ENCODE measurements at regions not wholly inside any gene's neighbourhood (a gene's known extent, or its start where the extent isn't known, plus 50 kb on each side); places are given as distances from the start of the nearest gene placed in this dataset.
"Not testable (repeated sequence)": the region's sequence is repeated elsewhere in the genome, so short reads cannot be mapped to it uniquely, and the experiment has no call there.

DNA sequence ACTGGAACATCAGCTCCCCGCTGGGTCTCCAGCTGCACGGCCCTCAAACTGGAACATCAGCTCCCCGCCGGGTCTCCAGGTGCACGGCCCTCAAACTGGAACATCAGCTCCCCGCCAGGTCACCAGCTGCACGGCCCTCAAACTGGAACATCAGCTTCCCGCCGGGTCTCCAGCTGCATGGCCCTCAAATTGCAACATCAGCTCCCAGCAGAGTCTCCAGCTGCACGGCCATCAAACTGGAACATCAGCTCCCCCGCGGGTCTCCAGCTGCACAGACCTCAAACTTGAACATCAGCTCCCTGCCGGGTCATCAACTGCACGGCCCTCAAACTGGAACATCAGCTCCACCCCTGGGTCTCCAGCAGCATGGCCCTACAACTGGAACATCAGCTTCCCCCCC lies 95.8 kb upstream of the LPCAT1 start:
- TF ChIP-seq, protein P1, sequence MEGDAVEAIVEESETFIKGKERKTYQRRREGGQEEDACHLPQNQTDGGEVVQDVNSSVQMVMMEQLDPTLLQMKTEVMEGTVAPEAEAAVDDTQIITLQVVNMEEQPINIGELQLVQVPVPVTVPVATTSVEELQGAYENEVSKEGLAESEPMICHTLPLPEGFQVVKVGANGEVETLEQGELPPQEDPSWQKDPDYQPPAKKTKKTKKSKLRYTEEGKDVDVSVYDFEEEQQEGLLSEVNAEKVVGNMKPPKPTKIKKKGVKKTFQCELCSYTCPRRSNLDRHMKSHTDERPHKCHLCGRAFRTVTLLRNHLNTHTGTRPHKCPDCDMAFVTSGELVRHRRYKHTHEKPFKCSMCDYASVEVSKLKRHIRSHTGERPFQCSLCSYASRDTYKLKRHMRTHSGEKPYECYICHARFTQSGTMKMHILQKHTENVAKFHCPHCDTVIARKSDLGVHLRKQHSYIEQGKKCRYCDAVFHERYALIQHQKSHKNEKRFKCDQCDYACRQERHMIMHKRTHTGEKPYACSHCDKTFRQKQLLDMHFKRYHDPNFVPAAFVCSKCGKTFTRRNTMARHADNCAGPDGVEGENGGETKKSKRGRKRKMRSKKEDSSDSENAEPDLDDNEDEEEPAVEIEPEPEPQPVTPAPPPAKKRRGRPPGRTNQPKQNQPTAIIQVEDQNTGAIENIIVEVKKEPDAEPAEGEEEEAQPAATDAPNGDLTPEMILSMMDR (IDR thresholded peaks at IDR 0.05 in 8 of 11, conservative IDR thresholded peaks at IDR 0.05 in 3 of 11) = not testable (repeated sequence)
- TF ChIP-seq POLR2A, POLR2AphosphoS5 (IDR thresholded peaks at IDR 0.05): not testable (repeated sequence)

Data from spleen (tissue), 7 donors.